ENCODE measurements at regions not wholly inside any gene's neighbourhood (a gene's known extent, or its start where the extent isn't known, plus 50 kb on each side); places are given as distances from the start of the nearest gene placed in this dataset.

DNA sequence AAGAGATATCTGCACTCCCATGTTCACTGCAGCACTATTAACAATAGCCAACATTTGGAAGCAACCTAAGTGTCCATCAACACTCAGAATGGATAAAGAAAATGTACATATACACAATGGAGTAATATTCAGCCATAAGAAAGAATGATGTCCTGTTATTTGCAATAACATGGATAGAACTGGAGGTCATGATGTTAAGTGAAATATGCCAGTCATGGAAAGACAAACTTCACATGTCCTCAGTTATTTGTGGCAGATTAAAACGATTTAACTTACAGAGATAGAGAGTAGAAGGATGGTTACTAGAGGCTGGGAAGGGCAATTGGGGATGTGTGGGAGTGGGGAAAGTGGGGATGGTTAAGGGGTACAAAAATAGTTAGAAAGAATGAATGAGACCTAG lies 110.3 kb upstream of the PCSK5 start:
- no peak for TF ChIP-seq CTCF (tag by site-specific recombination; IDR thresholded peaks at IDR 0.05)
- no peak for TF ChIP-seq ZNF664 (tag by site-specific recombination; IDR thresholded peaks at IDR 0.05)
- no peak for TF ChIP-seq ZNF169 (tag by site-specific recombination; IDR thresholded peaks at IDR 0.05)
- TF ChIP-seq ZBTB26 (tag by site-specific recombination; optimal IDR thresholded peaks at IDR 0.05) = no peak
- no peak for TF ChIP-seq ZNF302 (tag by site-specific recombination; IDR thresholded peaks at IDR 0.05; ENCODE audit: low read depth)
- TF ChIP-seq ZNF350 (tag by site-specific recombination; IDR thresholded peaks at IDR 0.05) = no peak
- TF ChIP-seq, protein P1, sequence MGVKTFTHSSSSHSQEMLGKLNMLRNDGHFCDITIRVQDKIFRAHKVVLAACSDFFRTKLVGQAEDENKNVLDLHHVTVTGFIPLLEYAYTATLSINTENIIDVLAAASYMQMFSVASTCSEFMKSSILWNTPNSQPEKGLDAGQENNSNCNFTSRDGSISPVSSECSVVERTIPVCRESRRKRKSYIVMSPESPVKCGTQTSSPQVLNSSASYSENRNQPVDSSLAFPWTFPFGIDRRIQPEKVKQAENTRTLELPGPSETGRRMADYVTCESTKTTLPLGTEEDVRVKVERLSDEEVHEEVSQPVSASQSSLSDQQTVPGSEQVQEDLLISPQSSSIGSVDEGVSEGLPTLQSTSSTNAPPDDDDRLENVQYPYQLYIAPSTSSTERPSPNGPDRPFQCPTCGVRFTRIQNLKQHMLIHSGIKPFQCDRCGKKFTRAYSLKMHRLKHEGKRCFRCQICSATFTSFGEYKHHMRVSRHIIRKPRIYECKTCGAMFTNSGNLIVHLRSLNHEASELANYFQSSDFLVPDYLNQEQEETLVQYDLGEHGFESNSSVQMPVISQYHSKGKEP (tag by site-specific recombination; IDR thresholded peaks at IDR 0.05) = no peak
- TF ChIP-seq, protein P2, sequence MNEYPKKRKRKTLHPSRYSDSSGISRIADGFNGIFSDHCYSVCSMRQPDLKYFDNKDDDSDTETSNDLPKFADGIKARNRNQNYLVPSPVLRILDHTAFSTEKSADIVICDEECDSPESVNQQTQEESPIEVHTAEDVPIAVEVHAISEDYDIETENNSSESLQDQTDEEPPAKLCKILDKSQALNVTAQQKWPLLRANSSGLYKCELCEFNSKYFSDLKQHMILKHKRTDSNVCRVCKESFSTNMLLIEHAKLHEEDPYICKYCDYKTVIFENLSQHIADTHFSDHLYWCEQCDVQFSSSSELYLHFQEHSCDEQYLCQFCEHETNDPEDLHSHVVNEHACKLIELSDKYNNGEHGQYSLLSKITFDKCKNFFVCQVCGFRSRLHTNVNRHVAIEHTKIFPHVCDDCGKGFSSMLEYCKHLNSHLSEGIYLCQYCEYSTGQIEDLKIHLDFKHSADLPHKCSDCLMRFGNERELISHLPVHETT (tag by site-specific recombination; IDR thresholded peaks at IDR 0.05) = no peak
- TF ChIP-seq SP2 (tag by site-specific recombination; IDR thresholded peaks at IDR 0.05) = no peak
- no peak for TF ChIP-seq ZNF530 (tag by site-specific recombination; IDR thresholded peaks at IDR 0.05; ENCODE audit: low read depth)
- no peak for TF ChIP-seq ZNF274 (IDR thresholded peaks at IDR 0.05; ENCODE audit: low read length)
- no peak for TF ChIP-seq ZNF274 (tag by site-specific recombination; IDR thresholded peaks at IDR 0.05; ENCODE audit: borderline replicate concordance)
- no peak for TF ChIP-seq ZBTB7A (tag by site-specific recombination; IDR thresholded peaks at IDR 0.05; ENCODE audit: low read depth)

Measured in HEK293 (cell line).